ENCODE measurements at regions not wholly inside any gene's neighbourhood (a gene's known extent, or its start where the extent isn't known, plus 50 kb on each side); places are given as distances from the start of the nearest gene placed in this dataset.
"Not testable (repeated sequence)": the region's sequence is repeated elsewhere in the genome, so short reads cannot be mapped to it uniquely, and the experiment has no call there.

DNA sequence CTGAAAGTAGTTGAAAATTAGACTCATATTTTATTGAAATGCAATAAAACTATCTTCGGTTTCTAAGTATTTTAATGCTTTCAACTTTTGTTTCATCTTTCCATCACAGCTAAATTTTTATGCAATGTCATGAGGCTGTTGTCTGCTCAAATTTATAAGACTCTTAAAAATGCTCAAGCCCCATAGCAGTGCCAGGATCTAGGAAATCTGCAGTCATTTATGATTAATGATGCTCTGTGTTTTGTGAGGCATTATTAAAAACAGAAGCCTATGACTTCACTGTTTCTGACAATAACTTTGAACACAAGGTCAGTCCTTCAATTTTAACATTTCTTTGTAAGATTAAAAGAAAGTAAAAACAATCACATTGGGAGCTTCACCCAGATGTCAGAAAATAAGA, 112.5 kb downstream of the ALX1 start:
- DNase-seq (ENCODE audit: insufficient read length) (no peak), FAIRE-seq (no peak)
- no peak for TF ChIP-seq POLR2AphosphoS5 (IDR thresholded peaks at IDR 0.05; ENCODE audit: low read depth, low read length)
- no peak for TF ChIP-seq TAF1 (IDR thresholded peaks at IDR 0.05; ENCODE audit: borderline replicate concordance, low read depth, low read length)
- no peak for TF ChIP-seq POLR2A (IDR thresholded peaks at IDR 0.05; ENCODE audit: low read depth, low read length)

DNA sequence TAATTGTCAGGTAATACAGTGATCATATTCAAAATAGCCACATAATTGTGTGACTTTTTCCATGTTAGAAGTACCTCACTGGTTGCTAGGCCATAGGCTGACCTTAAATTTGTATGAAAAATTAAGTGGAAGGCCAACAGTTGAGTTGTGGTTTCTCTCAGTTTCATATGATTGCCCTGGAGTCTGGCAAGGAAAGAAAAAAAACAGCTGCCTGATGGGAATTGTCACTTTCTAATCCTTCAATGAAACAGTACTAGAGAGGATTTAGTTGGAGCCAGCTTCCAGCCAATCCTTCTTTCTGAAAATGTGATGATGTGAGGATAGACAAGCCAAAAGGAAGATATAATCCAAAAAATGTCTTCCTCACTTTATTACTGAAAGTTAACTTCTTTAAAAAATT, 113.6 kb downstream of the ALX1 start:
- no peak for DNase-seq (ENCODE audit: insufficient read length)
- no peak for TF ChIP-seq POLR2A (IDR thresholded peaks at IDR 0.05; ENCODE audit: low read depth, low read length)
- no peak for TF ChIP-seq TAF1 (IDR thresholded peaks at IDR 0.05; ENCODE audit: borderline replicate concordance, low read depth, low read length)
- TF ChIP-seq POLR2AphosphoS5 (IDR thresholded peaks at IDR 0.05; ENCODE audit: low read depth, low read length), result no peak
- no peak for FAIRE-seq

DNA sequence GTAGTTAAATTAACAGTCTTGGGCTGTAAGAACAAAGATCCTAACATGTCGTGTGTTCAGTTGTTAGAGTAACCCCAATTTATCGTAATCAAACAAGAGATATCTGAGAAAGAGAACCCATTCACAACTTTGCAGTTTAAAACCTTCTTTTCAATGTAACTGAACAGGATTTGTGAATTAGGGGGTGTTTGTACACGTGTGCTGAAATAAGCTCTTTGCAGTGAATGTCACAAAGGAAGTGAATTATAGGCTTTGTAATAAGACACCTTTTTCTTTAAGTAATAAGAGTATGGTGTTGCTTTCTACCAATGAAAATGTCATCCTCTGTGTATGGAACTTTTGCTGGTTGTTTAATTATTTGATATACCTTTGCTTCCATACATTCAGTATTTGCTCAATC, 114.0 kb downstream of the ALX1 start:
- FAIRE-seq (no peak), DNase-seq (ENCODE audit: insufficient read length) (no peak)
- TF ChIP-seq POLR2A (IDR thresholded peaks at IDR 0.05; ENCODE audit: low read depth, low read length), result no peak
- TF ChIP-seq POLR2AphosphoS5 (IDR thresholded peaks at IDR 0.05; ENCODE audit: low read depth, low read length), result no peak
- no peak for TF ChIP-seq TAF1 (IDR thresholded peaks at IDR 0.05; ENCODE audit: borderline replicate concordance, low read depth, low read length)

DNA sequence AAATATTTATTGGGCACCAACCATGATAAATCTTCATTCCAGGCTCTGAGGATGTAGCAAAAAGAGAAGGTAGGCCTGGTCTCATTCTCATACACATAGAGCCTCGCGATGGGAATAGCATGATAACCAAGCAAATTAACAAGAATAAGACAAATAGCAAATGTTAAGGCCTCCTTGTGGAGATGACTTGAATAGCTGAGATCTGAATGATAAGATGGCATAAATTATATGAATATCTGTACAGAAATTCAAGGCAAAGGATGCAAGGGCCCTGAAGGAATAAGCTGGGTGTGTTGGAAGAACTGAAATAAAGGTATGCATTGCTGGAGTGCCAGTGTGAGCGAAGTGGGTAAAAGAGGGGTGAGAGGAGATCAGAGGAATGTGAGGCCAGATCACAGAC, 114.8 kb downstream of the ALX1 start:
- DNase-seq (ENCODE audit: insufficient read length), result no peak
- no peak for FAIRE-seq
- TF ChIP-seq POLR2A (IDR thresholded peaks at IDR 0.05; ENCODE audit: low read depth, low read length) (no peak), POLR2AphosphoS5 (IDR thresholded peaks at IDR 0.05; ENCODE audit: low read depth, low read length) (no peak), TAF1 (IDR thresholded peaks at IDR 0.05; ENCODE audit: borderline replicate concordance, low read depth, low read length) (no peak)

DNA sequence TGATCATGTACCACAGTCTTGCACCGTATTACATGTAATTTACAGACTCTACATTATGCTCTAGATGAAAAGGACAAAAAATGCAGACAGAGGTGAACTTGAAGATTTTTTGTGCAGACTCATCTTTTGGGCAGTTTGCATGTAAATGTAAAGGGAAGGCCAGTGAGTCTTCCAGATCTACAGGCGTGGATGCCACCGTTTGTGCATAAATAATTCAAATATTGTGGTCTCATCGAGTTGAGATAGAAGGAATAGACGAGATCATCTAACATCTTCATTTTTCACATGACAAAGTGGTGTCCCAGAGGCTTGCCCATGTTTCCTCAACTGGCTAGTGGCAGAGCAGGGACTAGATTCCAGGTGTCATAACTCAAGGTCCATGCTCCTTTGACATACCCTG, 125.2 kb downstream of the ALX1 start:
- DNase-seq (ENCODE audit: insufficient read length) (no peak), FAIRE-seq (no peak)
- TF ChIP-seq POLR2A (IDR thresholded peaks at IDR 0.05; ENCODE audit: low read depth, low read length) (no peak), TAF1 (IDR thresholded peaks at IDR 0.05; ENCODE audit: borderline replicate concordance, low read depth, low read length) (no peak), POLR2AphosphoS5 (IDR thresholded peaks at IDR 0.05; ENCODE audit: low read depth, low read length) (no peak)

DNA sequence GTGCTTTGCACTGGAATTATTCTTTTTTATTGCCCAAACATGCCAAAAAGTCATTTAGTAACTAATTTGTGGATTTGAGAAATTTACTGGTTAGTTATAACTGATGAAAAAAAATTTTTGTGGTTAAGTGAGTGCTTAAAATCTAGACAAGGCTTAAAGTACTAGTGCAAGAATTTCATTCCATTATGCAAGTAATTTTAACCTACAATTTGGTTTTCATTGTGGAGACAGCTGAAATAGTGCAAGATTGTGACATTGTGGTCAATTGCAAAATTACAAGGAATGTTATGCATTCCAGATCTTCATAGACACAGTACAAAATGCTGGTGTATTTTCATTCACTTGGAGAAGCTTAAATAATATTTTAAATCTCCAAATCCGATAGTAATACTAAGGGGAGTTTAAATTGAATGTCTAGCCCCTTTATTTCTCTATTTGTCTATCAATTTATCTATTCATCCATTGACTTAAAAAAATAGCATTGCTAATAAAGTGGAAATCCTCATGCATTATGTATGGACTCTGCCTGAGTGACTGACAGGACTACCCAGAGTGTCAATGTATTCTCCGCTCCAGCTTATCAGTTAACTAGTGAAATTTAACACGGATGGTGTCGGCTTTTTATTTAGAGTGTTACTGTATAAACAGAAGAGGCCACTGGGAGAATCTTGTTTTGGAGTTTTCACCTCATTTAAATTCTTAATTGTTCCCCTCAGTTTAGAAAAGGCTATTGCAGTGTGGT, 125.9 kb downstream of the ALX1 start:
- TF ChIP-seq TAF1 (IDR thresholded peaks at IDR 0.05; ENCODE audit: borderline replicate concordance, low read depth, low read length), result no peak
- no peak for TF ChIP-seq POLR2A (IDR thresholded peaks at IDR 0.05; ENCODE audit: low read depth, low read length)
- no peak for TF ChIP-seq POLR2AphosphoS5 (IDR thresholded peaks at IDR 0.05; ENCODE audit: low read depth, low read length)
- FAIRE-seq, result no peak
- DNase-seq (ENCODE audit: insufficient read length), result no peak

DNA sequence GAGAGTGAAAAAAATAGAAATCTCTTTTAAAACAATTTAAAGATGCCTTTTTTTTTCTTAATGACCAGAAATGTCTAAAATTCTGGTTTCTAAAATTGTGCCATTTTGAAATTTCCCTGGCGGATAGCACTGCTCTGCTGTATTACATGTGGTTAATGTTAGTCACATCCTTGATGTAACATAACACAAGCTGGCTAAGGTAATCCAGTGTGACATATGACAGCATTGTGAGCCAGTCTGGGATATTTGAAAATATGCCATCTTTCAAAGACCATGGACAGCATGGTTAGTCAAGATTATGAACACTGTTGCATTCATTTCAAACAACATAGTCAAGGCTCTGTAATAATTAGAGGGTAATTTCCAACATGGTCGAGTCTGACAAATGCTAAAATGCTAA, 133.2 kb downstream of the ALX1 start:
- TF ChIP-seq POLR2AphosphoS5 (IDR thresholded peaks at IDR 0.05; ENCODE audit: low read depth, low read length), result no peak
- TF ChIP-seq TAF1 (IDR thresholded peaks at IDR 0.05; ENCODE audit: borderline replicate concordance, low read depth, low read length), result no peak
- no peak for TF ChIP-seq POLR2A (IDR thresholded peaks at IDR 0.05; ENCODE audit: low read depth, low read length)
- FAIRE-seq (no peak), DNase-seq (ENCODE audit: insufficient read length) (no peak)

DNA sequence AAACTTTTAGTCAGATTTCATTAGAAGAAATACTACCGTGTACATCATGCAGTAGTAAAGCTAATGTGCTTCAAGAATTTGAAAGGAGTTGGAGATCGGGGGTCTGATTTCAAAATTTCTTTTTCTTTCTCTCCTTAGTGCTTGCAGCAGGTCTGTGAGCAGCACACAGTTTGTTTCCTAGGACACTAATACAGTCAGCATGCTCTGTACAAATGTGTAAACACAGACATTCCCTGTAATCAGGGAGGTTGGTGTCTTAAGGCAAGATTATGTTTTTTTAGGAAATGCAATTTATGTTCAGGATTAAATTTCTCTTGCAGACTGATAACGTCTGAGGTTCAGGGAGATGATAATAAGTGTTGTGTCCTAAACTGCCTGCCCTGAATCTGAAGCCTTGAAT, 142.7 kb downstream of the ALX1 start:
- FAIRE-seq (no peak), DNase-seq (ENCODE audit: insufficient read length) (no peak)

DNA sequence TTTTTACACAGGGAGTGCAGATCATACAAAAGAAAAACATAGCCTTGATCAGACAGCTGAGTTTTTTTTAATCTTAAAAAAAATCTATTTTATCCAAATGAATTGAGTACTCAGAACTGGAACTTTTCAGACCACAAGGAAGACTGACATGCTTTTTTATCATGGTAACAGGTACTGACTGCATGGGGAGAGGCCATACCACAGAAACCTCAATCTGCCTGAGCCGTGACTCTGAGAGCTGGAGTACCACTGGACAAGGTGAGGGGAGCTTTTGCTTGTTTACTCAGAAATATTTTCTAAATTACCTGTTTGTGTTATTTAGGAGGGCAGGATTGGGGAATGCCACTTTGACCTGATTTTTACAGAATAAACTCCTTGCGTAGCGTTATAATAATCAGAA, 143.9 kb downstream of the ALX1 start:
- TF ChIP-seq POLR2A (IDR thresholded peaks at IDR 0.05; ENCODE audit: low read depth, low read length), result no peak
- TF ChIP-seq POLR2AphosphoS5 (IDR thresholded peaks at IDR 0.05; ENCODE audit: low read depth, low read length), result no peak
- TF ChIP-seq TAF1 (IDR thresholded peaks at IDR 0.05; ENCODE audit: borderline replicate concordance, low read depth, low read length), result no peak
- DNase-seq (ENCODE audit: insufficient read length), result no peak
- FAIRE-seq, result no peak

More for the DNA sequence above, 142.7 kb downstream of the ALX1 start:
- TF ChIP-seq POLR2AphosphoS5 (IDR thresholded peaks at IDR 0.05; ENCODE audit: low read depth, low read length) (no peak), TAF1 (IDR thresholded peaks at IDR 0.05; ENCODE audit: borderline replicate concordance, low read depth, low read length) (no peak), POLR2A (IDR thresholded peaks at IDR 0.05; ENCODE audit: low read depth, low read length) (no peak)

DNA sequence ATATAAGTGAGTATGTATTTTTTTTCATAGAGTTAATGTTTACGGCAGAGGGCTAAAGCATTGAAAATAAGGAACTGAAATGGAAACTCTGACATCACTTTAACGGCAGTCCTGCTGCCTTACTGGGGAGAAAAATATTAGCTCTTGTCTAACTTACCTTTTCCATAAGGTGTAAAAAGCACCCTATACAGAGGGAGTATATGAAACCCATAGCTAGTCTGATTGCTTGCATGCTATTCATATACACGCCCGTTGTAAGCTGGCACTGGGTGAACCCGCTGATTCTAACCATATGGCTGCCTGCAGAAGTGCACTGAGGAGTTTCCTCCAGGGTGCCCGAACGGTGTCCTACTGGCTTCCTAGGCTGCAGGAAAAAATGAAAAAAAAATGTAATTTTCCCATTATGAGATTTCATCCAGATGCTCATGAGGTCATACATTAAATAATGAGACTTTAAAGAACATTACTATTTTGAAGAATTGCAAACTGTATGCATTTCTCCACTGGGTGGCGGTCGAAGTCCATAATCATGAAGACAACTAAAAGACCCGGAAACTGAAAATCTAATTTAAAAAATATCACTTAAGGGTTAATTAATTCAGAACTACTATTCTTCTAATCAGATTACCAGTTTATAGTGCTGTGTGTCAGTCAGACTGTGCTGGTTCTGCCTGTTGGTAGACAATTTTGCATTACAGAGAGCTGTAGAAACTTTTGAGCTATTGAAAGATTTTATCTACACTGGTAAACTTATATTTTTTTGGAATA, 144.7 kb downstream of the ALX1 start:
- no peak for FAIRE-seq
- DNase-seq (ENCODE audit: insufficient read length), result no peak

DNA sequence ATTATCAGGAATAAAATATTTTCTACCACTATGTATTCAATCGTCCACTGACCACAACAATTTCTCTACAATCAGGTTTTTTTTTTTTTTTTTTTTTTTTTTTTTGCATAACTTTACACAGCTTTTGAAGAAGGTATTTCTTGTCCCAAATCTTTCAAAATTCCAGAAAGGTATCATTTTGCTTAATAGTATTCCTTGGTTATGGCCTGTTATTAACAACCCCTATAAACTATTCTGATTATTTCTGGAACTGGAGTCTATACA, 145.3 kb downstream of the ALX1 start:
- DNase-seq (ENCODE audit: insufficient read length) (no peak), FAIRE-seq (no peak)
- TF ChIP-seq TAF1 (IDR thresholded peaks at IDR 0.05; ENCODE audit: borderline replicate concordance, low read depth, low read length), result no peak

More for the DNA sequence above, 144.7 kb downstream of the ALX1 start:
- no peak for TF ChIP-seq POLR2AphosphoS5 (IDR thresholded peaks at IDR 0.05; ENCODE audit: low read depth, low read length)
- no peak for TF ChIP-seq TAF1 (IDR thresholded peaks at IDR 0.05; ENCODE audit: borderline replicate concordance, low read depth, low read length)
- no peak for TF ChIP-seq POLR2A (IDR thresholded peaks at IDR 0.05; ENCODE audit: low read depth, low read length)

DNA sequence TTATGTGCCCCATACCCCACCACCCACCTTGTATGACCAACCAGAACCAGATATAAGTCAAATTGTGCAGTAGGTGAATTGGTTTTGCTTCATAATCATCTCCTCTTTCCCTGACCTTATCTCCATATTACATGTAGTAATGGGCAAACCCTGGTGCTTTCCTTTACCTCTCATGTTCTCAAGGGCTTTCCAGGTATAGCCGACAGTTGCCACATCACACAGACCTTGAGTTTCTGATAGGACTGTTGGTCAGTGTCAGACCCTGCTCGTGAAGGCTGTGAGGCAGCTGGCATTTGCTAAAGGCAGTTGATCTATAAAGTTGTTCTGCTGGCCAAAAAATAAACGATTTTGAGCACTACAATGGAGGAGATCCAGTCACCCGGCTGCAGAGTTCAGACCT, 145.9 kb downstream of the ALX1 start:
- no peak for DNase-seq (ENCODE audit: insufficient read length)
- TF ChIP-seq POLR2AphosphoS5 (IDR thresholded peaks at IDR 0.05; ENCODE audit: low read depth, low read length), result no peak
- no peak for FAIRE-seq

DNA sequence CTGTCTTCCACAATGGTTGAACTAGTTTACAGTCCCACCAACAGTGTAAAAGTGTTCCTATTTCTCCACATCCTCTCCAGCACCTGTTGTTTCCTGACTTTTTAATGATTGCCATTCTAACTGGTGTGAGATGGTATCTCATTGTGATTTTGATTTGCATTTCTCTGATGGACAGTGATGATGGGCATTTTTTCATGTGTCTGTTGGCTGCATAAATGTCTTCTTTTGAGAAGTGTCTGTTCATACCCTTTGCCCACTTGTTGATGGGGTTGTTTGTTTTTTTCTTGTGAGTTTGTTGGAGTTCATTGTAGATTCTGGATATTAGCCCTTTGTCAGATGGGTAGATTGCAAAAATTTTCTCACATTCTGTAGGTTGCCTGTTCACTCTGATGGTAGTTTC, 153.1 kb downstream of the ALX1 start:
- not testable (repeated sequence) for FAIRE-seq; DNase-seq (ENCODE audit: insufficient read length)

All from GM12892 (cell line).